ENCODE measurements at regions not wholly inside any gene's neighbourhood (a gene's known extent, or its start where the extent isn't known, plus 50 kb on each side); places are given as distances from the start of the nearest gene placed in this dataset.

DNA sequence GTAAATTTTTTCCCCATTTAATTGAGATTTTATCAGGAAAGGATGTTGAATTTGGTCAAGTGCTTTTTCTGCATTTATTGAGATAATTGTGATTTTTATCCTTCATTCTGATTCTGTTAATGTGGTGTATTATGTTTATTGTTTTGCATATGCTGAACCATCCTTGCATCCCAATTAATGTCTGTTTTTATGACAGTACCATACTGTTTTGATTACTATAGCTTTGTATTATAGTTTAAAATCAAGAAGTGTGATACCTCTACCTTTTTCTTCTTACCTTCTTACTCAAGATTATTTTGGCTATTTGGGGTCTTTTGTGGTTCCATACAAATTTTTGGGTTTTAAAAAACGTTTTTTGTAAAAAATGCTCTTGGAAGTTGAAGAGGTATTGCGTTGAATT is 357.2 kb downstream of the REEP3 start:
- H3K79me2 ChIP-seq (ENCODE audit: control insufficient read depth, insufficient read depth, low read length), result no peaks in the 10 kb centered on the region
- H3K27me3 ChIP-seq (ENCODE audit: insufficient read depth, low read length, poor library complexity), result no peaks in the 10 kb centered on the region
- H3K23ac ChIP-seq (ENCODE audit: low read length), result no peak overlapping the region
- H4K5ac ChIP-seq (ENCODE audit: low read length), result no peak overlapping the region
- H4K8ac ChIP-seq (ENCODE audit: low read depth, low read length), result no peak overlapping the region
- 100% methylated on average over 2 of the region's 2 CpGs for WGBS (ENCODE audit: extremely low coverage, insufficient coverage, low lambda C conversion rate)
- no peak overlapping the region for H2BK120ac ChIP-seq (ENCODE audit: low read depth, low read length)
- H3K79me1 ChIP-seq (ENCODE audit: low read length), result no peaks in the 10 kb centered on the region
- no peak overlapping the region for H3K4ac ChIP-seq (ENCODE audit: low read depth, low read length)
- H3K36me3 ChIP-seq (ENCODE audit: control insufficient read depth, insufficient read depth, low read length), result no peaks in the 10 kb centered on the region
- no peak overlapping the region for H3K4me3 ChIP-seq (ENCODE audit: low read length)
- no peak overlapping the region for H3K18ac ChIP-seq (ENCODE audit: low read length)
- no peaks in the 10 kb centered on the region for H3K4me1 ChIP-seq (ENCODE audit: control insufficient read depth, low read depth, low read length)
- no peak for DNase-seq
- no peak overlapping the region for H3K27ac ChIP-seq (ENCODE audit: low read depth, low read length)
- no peak overlapping the region for H3K56ac ChIP-seq (ENCODE audit: low read length)
- no peak overlapping the region for H3K4me2 ChIP-seq (ENCODE audit: low read length)
- H2BK15ac ChIP-seq (replicated peaks; ENCODE audit: low read depth), result no peak overlapping the region
- no peak overlapping the region for H3K9ac ChIP-seq (ENCODE audit: low read length)
- no peak overlapping the region for H2BK5ac ChIP-seq (ENCODE audit: low read length)
- H2AK5ac ChIP-seq (ENCODE audit: low read length), result no peak overlapping the region

DNA sequence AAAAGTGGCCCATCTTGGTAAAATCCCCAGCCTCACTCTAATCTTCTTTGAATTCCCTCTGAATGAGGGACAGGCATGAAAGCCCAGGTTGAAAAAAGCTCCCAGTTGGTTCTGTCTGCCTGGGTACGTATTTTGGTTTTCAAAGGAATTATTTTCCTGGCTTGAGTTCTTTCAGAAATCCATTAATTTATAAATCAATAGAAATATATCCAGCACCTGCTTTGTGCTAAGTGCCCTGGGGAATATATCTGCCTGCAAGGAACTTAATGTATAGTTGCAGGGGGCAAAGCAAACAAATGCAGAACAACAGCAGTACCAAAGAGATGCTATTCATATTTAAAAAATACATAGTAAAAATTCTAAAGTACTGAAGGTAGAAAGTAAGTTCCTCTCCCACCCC is 362.7 kb downstream of the REEP3 start:
- Histone ChIP-seq H3K23ac (ENCODE audit: low read length) (no peak overlapping the region), H3K79me2 (ENCODE audit: control insufficient read depth, insufficient read depth, low read length) (no peaks in the 10 kb centered on the region), H3K4me2 (ENCODE audit: low read length) (no peak overlapping the region), H3K79me1 (ENCODE audit: low read length) (no peaks in the 10 kb centered on the region), H3K9ac (ENCODE audit: low read length) (no peak overlapping the region), H3K27me3 (ENCODE audit: insufficient read depth, low read length, poor library complexity) (no peaks in the 10 kb centered on the region), H2BK5ac (ENCODE audit: low read length) (no peak overlapping the region), H3K27ac (ENCODE audit: low read depth, low read length) (no peak overlapping the region), H2BK120ac (ENCODE audit: low read depth, low read length) (no peak overlapping the region), H3K4me3 (ENCODE audit: low read length) (no peak overlapping the region), H4K5ac (ENCODE audit: low read length) (no peak overlapping the region), H4K8ac (ENCODE audit: low read depth, low read length) (no peak overlapping the region), H3K36me3 (ENCODE audit: control insufficient read depth, insufficient read depth, low read length) (no peaks in the 10 kb centered on the region), H3K56ac (ENCODE audit: low read length) (no peak overlapping the region), H2BK15ac (replicated peaks; ENCODE audit: low read depth) (no peak overlapping the region), H2AK5ac (ENCODE audit: low read length) (no peak overlapping the region), H3K4me1 (ENCODE audit: control insufficient read depth, low read depth, low read length) (peaks cover 2% of the 10 kb centered on the region), H3K4ac (ENCODE audit: low read depth, low read length) (no peak overlapping the region), H3K18ac (ENCODE audit: low read length) (no peak overlapping the region)
- WGBS (ENCODE audit: extremely low coverage, insufficient coverage, low lambda C conversion rate), result no CpG with 5 or more reads among the region's 1 CpG
- no peak for DNase-seq

DNA sequence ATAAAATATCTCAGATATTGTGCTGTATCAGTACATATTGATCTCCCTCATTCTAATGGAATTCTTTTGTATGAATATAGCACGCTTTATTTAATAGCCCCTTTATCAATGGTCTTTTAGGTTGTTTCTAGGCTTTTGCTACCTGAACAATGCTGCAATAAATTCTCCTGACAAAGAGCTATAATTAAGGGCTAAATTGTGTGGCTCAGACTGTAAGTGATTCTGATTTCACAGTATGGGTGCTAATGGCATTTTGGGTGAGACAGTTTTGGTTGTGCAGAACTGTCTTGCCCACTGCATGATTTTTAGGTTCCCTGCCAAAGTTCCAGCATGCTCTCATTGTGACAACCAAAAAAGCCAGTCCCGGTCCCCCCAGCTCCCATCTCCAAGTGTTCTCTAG is 363.2 kb downstream of the REEP3 start:
- Histone ChIP-seq H3K4me1 (ENCODE audit: control insufficient read depth, low read depth, low read length) (peaks cover 2% of the 10 kb centered on the region), H3K9ac (ENCODE audit: low read length) (no peak overlapping the region), H3K23ac (ENCODE audit: low read length) (no peak overlapping the region), H2BK120ac (ENCODE audit: low read depth, low read length) (no peak overlapping the region), H3K27me3 (ENCODE audit: insufficient read depth, low read length, poor library complexity) (no peaks in the 10 kb centered on the region), H3K79me1 (ENCODE audit: low read length) (no peaks in the 10 kb centered on the region), H3K36me3 (ENCODE audit: control insufficient read depth, insufficient read depth, low read length) (no peaks in the 10 kb centered on the region), H3K18ac (ENCODE audit: low read length) (no peak overlapping the region), H3K27ac (ENCODE audit: low read depth, low read length) (no peak overlapping the region), H3K56ac (ENCODE audit: low read length) (no peak overlapping the region), H3K4me3 (ENCODE audit: low read length) (no peak overlapping the region), H2BK5ac (ENCODE audit: low read length) (no peak overlapping the region), H4K5ac (ENCODE audit: low read length) (no peak overlapping the region), H2BK15ac (replicated peaks; ENCODE audit: low read depth) (no peak overlapping the region), H3K4ac (ENCODE audit: low read depth, low read length) (no peak overlapping the region), H3K4me2 (ENCODE audit: low read length) (no peak overlapping the region), H2AK5ac (ENCODE audit: low read length) (no peak overlapping the region), H3K79me2 (ENCODE audit: control insufficient read depth, insufficient read depth, low read length) (no peaks in the 10 kb centered on the region), H4K8ac (ENCODE audit: low read depth, low read length) (no peak overlapping the region)
- no peak for DNase-seq
- WGBS (ENCODE audit: extremely low coverage, insufficient coverage, low lambda C conversion rate), result no CpG with 5 or more reads among the region's 2 CpGs

DNA sequence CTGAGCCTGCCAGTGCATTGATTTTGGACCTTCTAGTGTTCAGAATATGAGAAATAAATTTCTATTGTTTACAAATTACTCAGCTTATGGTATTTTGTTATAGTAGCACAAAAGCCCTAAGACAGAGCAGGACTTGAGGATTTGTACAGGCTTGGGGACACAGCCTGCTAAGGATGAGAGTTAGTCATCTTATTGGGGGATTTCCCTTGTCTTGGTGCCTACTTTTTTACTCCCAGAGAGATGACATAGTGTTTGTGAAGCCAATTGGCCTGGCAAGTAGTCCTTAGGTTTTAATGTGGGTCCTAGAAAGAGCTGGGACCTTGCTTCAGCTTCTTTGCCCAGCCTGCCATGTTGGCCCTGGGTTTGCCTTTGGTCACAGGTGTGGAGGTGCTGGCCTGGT is 364.0 kb downstream of the REEP3 start:
- Histone ChIP-seq H2BK5ac (ENCODE audit: low read length) (no peak overlapping the region), H3K23ac (ENCODE audit: low read length) (no peak overlapping the region), H3K4me3 (ENCODE audit: low read length) (no peak overlapping the region), H3K18ac (ENCODE audit: low read length) (no peak overlapping the region), H3K36me3 (ENCODE audit: control insufficient read depth, insufficient read depth, low read length) (no peaks in the 10 kb centered on the region), H2BK15ac (replicated peaks; ENCODE audit: low read depth) (no peak overlapping the region), H3K9ac (ENCODE audit: low read length) (no peak overlapping the region), H2BK120ac (ENCODE audit: low read depth, low read length) (no peak overlapping the region), H3K4me2 (ENCODE audit: low read length) (no peak overlapping the region), H4K8ac (ENCODE audit: low read depth, low read length) (no peak overlapping the region), H4K5ac (ENCODE audit: low read length) (no peak overlapping the region), H3K27me3 (ENCODE audit: insufficient read depth, low read length, poor library complexity) (no peaks in the 10 kb centered on the region), H3K4ac (ENCODE audit: low read depth, low read length) (no peak overlapping the region), H3K56ac (ENCODE audit: low read length) (no peak overlapping the region), H3K27ac (ENCODE audit: low read depth, low read length) (no peak overlapping the region), H3K79me1 (ENCODE audit: low read length) (no peaks in the 10 kb centered on the region), H3K79me2 (ENCODE audit: control insufficient read depth, insufficient read depth, low read length) (no peaks in the 10 kb centered on the region), H2AK5ac (ENCODE audit: low read length) (no peak overlapping the region), H3K4me1 (ENCODE audit: control insufficient read depth, low read depth, low read length) (peaks cover 2% of the 10 kb centered on the region)
- DNase-seq, result no peak

DNA sequence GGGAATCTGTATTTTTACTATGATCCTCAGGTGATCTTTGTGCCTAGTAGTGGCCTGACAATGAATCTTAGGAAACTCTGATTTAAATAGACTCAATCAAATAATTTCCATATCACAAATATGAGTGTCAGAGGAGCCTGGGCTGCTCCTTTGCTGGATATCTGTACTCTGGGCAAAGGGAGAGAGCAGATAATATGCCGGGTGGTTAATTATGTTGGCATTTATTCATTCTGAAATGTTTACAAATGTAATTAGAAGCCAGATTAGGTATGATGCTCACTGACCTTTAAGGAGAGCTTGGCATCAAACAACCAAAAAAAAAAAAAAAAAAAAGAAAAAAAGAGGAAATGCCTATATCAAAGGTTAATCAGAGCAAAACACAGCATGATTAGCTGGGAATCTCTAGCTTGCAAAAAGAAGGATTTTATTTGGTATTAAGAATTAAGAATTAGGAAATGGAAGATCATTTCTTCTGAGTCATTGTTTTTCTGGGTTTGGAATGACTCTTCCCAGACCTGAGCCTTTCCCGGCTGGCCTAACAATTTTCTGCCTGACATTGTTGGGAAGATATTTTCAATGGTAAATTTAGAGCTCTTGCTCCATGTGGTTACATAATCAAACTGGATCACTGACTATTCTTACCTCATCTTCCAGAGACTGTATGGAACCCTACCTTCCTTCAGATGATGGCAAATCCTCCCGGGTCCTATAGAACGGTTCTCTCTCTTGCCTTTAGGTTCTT is 365.3 kb downstream of the REEP3 start:
- no peak overlapping the region for H3K18ac ChIP-seq (ENCODE audit: low read length)
- H3K4me2 ChIP-seq (ENCODE audit: low read length), result no peak overlapping the region
- H3K4me1 ChIP-seq (ENCODE audit: control insufficient read depth, low read depth, low read length), result peaks cover 2% of the 10 kb centered on the region
- no peaks in the 10 kb centered on the region for H3K36me3 ChIP-seq (ENCODE audit: control insufficient read depth, insufficient read depth, low read length)
- H4K5ac ChIP-seq (ENCODE audit: low read length), result peak overlapping the region; percentile 87
- H3K4me3 ChIP-seq (ENCODE audit: low read length), result no peak overlapping the region
- no peak overlapping the region for H3K27ac ChIP-seq (ENCODE audit: low read depth, low read length)
- H3K27me3 ChIP-seq (ENCODE audit: insufficient read depth, low read length, poor library complexity), result no peaks in the 10 kb centered on the region
- H2BK5ac ChIP-seq (ENCODE audit: low read length), result no peak overlapping the region
- H3K56ac ChIP-seq (ENCODE audit: low read length), result peak overlapping the region; percentile 56
- H2BK15ac ChIP-seq (replicated peaks; ENCODE audit: low read depth), result no peak overlapping the region
- H2AK5ac ChIP-seq (ENCODE audit: low read length), result no peak overlapping the region
- no peak overlapping the region for H3K9ac ChIP-seq (ENCODE audit: low read length)
- H3K4ac ChIP-seq (ENCODE audit: low read depth, low read length), result no peak overlapping the region
- H3K79me1 ChIP-seq (ENCODE audit: low read length), result no peaks in the 10 kb centered on the region
- H3K79me2 ChIP-seq (ENCODE audit: control insufficient read depth, insufficient read depth, low read length), result no peaks in the 10 kb centered on the region
- no peak for DNase-seq
- no peak overlapping the region for H4K8ac ChIP-seq (ENCODE audit: low read depth, low read length)
- no CpG with 5 or more reads among the region's 4 CpGs for WGBS (ENCODE audit: extremely low coverage, insufficient coverage, low lambda C conversion rate)
- H2BK120ac ChIP-seq (ENCODE audit: low read depth, low read length), result no peak overlapping the region
- H3K23ac ChIP-seq (ENCODE audit: low read length), result no peak overlapping the region

DNA sequence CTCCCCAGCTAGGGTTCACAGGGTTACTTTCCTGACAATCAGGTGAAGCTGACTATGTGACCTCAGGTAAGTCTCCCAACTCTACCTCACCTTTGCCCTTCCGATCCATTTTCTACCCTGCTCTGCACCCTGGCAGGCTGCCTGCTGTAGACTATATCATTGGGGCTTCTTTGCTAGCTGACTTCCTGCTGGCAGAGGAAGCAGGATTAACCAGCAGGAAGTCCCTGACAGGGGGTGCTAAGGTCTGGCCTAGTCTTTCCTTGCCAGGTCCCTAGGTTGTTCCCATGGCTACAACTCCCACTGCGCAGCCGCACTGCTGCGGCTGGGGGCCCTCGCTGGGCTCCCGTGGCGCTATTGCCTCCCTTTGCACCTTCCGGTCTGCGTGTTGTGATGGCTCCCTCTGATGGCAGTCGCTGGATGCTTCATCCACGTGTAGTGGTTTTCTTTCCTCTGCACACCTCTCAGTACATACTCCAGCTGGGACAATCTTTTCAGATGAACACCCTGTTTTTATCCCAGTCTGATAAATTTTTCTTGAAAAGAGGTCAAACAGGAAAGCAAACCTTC is 365.9 kb downstream of the REEP3 start:
- H4K8ac ChIP-seq (ENCODE audit: low read depth, low read length), result no peak overlapping the region
- H3K4me1 ChIP-seq (ENCODE audit: control insufficient read depth, low read depth, low read length), result peaks cover 2% of the 10 kb centered on the region
- no peaks in the 10 kb centered on the region for H3K79me1 ChIP-seq (ENCODE audit: low read length)
- H3K36me3 ChIP-seq (ENCODE audit: control insufficient read depth, insufficient read depth, low read length), result no peaks in the 10 kb centered on the region
- H3K9ac ChIP-seq (ENCODE audit: low read length), result no peak overlapping the region
- no peaks in the 10 kb centered on the region for H3K27me3 ChIP-seq (ENCODE audit: insufficient read depth, low read length, poor library complexity)
- H4K5ac ChIP-seq (ENCODE audit: low read length), result peak overlapping the region; percentile 87
- H2BK15ac ChIP-seq (replicated peaks; ENCODE audit: low read depth), result no peak overlapping the region
- H2AK5ac ChIP-seq (ENCODE audit: low read length), result no peak overlapping the region
- no peak overlapping the region for H3K18ac ChIP-seq (ENCODE audit: low read length)
- no peak overlapping the region for H2BK5ac ChIP-seq (ENCODE audit: low read length)
- no peak overlapping the region for H3K4me3 ChIP-seq (ENCODE audit: low read length)
- peak overlapping the region; percentile 56 for H3K56ac ChIP-seq (ENCODE audit: low read length)
- WGBS (ENCODE audit: extremely low coverage, insufficient coverage, low lambda C conversion rate), result no CpG with 5 or more reads among the region's 11 CpGs
- DNase-seq, result peak; percentile 91
- H3K4me2 ChIP-seq (ENCODE audit: low read length), result no peak overlapping the region
- no peak overlapping the region for H3K23ac ChIP-seq (ENCODE audit: low read length)
- no peak overlapping the region for H3K27ac ChIP-seq (ENCODE audit: low read depth, low read length)
- H3K79me2 ChIP-seq (ENCODE audit: control insufficient read depth, insufficient read depth, low read length), result no peaks in the 10 kb centered on the region
- no peak overlapping the region for H3K4ac ChIP-seq (ENCODE audit: low read depth, low read length)
- H2BK120ac ChIP-seq (ENCODE audit: low read depth, low read length), result no peak overlapping the region

Data from mesendoderm (in vitro differentiated cells).